Rectal smooth muscle tissue (tissue), 1 donor: ENCODE measurements at regions not wholly inside any gene's neighbourhood (a gene's known extent, or its start where the extent isn't known, plus 50 kb on each side); places are given as distances from the start of the nearest gene placed in this dataset.
A peak's percentile ranks its signal among the peaks of the same experiment; 100 is the strongest.

Source experiments
- H3K27ac ChIP-seq: one replicate; pipeline ENCODE4 v1.7.0; 2013; ENCODE audit warnings: low read depth, low read length, inconsistent platforms
- H3K27me3 ChIP-seq: one replicate; pipeline ENCODE4 v1.7.0; 2013; ENCODE audit warnings: low read length; ENCODE audit not compliant: control insufficient read depth, insufficient read depth
- H3K36me3 ChIP-seq: one replicate; pipeline ENCODE4 v1.7.0; 2013; ENCODE audit warnings: low read length; ENCODE audit not compliant: control insufficient read depth, insufficient read depth
- H3K4me1 ChIP-seq: one replicate; pipeline ENCODE4 v1.7.0; 2013; ENCODE audit warnings: low read length; ENCODE audit not compliant: control insufficient read depth, insufficient read depth
- H3K4me3 ChIP-seq: one replicate; pipeline ENCODE4 v1.7.0; 2013; ENCODE audit warnings: low read length
- H3K9ac ChIP-seq: one replicate; pipeline ENCODE4 v1.7.0; 2013; ENCODE audit warnings: low read length

DNA sequence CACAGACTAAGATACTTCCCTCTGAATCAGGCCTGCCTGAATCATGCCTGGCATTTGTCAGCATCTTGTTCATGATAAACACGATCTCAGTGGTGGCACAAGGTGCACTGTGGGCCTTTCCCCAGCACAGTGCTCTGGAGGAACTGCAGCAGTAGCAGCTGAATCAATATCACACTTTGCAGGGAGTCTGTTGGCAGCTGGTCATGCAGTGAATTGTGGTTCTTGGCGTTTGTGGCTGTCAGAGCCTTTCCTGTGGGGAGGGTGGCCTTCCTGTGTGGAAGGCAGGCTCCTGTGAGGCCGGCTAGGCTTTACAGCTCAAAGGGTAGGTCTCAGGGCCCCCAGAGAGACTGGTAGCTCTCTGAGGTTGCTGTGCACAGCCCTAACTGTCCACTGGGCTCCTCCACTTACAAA, 54.4 kb upstream of the TLE3 start:
- Histone ChIP-seq H3K27ac (peak overlapping the region; percentile 66), H3K9ac (no peak overlapping the region), H3K27me3 (no peaks in the 10 kb centered on the region), H3K4me1 (peaks cover 36% of the 10 kb centered on the region), H3K4me3 (no peak overlapping the region), H3K36me3 (no peaks in the 10 kb centered on the region)

DNA sequence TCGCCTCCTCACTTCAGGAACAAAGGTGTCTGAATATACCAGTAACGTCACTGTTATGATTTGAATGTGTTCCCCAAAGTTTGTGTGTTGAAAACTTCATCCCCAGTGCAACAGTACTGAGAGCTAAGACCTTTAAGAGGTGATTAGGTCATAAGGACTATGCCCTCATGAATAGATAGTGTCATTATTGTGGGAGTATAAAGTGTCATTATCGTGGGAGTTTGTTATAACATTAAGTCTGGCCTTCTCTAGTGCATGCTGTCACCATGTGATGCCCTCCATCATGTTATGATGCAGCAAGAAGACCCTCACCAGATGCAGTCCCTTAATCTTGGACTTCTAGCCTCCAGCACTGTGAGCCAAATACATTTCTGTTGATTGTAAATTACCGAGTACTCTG, 53.7 kb upstream of the TLE3 start:
- H3K27me3 ChIP-seq = no peaks in the 10 kb centered on the region
- H3K36me3 ChIP-seq = no peaks in the 10 kb centered on the region
- H3K4me1 ChIP-seq = peaks cover 32% of the 10 kb centered on the region
- H3K27ac ChIP-seq = peak overlapping the region; percentile 66
- no peak overlapping the region for H3K4me3 ChIP-seq
- H3K9ac ChIP-seq = no peak overlapping the region

DNA sequence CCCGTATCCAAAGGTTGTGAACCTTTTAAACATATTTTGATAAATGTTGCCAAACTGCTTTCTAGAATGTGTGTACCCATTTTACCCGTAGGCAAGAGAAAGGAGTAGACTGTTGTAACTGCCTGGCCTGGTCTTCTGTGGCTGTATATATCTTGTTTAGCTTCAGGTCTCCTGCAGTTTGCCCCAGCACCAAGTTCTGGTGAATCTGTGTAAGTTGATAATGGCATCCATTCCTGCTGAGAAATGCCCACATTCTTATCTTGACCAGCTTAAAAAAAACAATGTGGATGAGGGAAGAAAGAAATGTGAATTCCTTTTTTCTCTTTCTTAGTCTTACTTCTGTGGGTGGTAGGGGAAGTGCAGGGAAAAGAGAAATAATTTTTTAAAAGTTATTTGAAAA, 53.3 kb upstream of the TLE3 start:
- no peak overlapping the region for H3K9ac ChIP-seq
- no peak overlapping the region for H3K27ac ChIP-seq
- H3K4me3 ChIP-seq = no peak overlapping the region
- peaks cover 27% of the 10 kb centered on the region for H3K4me1 ChIP-seq
- H3K27me3 ChIP-seq = no peaks in the 10 kb centered on the region
- H3K36me3 ChIP-seq = no peaks in the 10 kb centered on the region

DNA sequence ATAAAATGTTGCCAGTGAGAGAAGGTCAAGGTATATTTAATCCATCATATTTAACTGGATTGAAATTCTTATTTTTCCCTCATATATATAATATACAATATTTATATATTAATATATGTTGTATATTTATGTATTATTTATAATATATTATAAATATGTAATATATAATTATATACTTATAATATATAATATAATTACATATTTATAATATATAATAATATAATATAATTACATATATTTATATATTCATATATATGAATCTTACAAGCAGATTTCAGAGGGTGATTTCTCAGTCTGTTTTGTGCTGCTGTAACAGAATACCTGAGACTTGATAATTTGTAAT, 52.7 kb upstream of the TLE3 start:
- Histone ChIP-seq H3K4me1 (peaks cover 21% of the 10 kb centered on the region), H3K36me3 (no peaks in the 10 kb centered on the region), H3K27me3 (no peaks in the 10 kb centered on the region), H3K4me3 (no peak overlapping the region), H3K9ac (no peak overlapping the region), H3K27ac (no peak overlapping the region)

DNA sequence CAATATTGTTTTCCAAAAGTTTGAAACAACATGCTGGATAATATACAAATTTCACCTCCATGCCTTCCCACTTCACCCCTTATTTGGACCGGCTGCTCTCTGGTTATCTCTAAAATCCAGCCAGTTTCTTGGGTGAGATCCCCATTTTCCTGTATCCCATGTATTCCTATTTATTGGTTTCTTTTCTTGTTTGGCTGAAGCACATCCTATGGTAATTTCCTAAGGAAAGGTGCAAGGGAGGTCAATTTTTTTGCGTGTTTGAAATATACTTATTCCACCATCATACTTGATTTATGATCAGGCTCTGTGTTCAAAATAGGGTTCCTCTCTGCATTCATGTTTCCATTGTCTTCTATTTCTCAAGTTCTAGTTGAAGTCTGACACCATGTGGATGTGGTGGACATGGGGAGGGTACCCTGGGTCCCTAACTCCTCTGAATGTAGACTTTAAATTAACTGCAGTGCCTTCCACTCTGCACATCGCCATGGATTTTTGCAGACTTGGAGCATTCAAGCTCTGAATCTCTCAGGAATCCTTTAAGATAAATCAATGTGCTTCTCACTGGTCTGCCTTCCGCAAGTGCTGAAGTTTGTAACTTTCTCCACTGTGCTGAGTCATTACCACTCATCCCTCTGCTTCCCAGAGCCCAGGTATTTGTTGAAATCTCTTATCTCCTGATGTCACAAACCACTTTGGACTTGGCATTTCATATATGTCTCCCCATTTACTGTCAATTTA, 52.1 kb upstream of the TLE3 start:
- no peak overlapping the region for H3K27ac ChIP-seq

DNA sequence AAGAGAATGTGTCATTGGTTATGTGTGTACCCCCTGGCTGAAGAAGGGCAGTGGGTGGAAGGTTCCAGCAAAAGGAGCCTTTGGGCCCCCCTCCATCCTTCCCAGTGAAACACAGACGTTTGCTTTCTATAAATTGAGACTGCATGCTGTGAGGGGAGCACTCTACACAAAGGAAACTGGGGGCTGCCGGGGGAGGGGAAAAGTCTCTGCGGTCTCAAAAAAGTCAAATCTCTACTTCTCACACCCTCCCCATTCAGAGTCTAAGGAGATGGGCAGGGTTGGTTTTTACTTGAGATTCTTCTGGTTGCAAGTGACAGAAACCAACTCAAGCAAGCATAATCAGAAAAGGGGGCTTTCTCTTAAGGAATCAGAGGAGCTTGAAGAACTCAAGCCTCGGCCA, 50.1 kb upstream of the TLE3 start:
- H3K27me3 ChIP-seq = no peaks in the 10 kb centered on the region
- no peaks in the 10 kb centered on the region for H3K36me3 ChIP-seq
- no peak overlapping the region for H3K27ac ChIP-seq
- no peak overlapping the region for H3K4me3 ChIP-seq
- peaks cover 9% of the 10 kb centered on the region for H3K4me1 ChIP-seq
- H3K9ac ChIP-seq = no peak overlapping the region

More for the DNA sequence above, 52.1 kb upstream of the TLE3 start:
- Histone ChIP-seq H3K4me1 (peaks cover 15% of the 10 kb centered on the region), H3K36me3 (no peaks in the 10 kb centered on the region), H3K4me3 (no peak overlapping the region), H3K9ac (no peak overlapping the region), H3K27me3 (no peaks in the 10 kb centered on the region)
